Stimulated activated CD4-positive, alpha-beta T cell treated with anti-CD3 and anti-CD28 coated beads, Interleukin-2, amount 100 ng/mL, for 48 hours (primary cell): ENCODE measurements at regions not wholly inside any gene's neighbourhood (a gene's known extent, or its start where the extent isn't known, plus 50 kb on each side); places are given as distances from the start of the nearest gene placed in this dataset.
"Not testable (repeated sequence)": the region's sequence is repeated elsewhere in the genome, so short reads cannot be mapped to it uniquely, and the experiment has no call there.

Experiments
- DNase-seq, 2 donors: peaks; one replicate each; pipeline ENCODE4 v3.0.0-alpha.2; 2020

DNA sequence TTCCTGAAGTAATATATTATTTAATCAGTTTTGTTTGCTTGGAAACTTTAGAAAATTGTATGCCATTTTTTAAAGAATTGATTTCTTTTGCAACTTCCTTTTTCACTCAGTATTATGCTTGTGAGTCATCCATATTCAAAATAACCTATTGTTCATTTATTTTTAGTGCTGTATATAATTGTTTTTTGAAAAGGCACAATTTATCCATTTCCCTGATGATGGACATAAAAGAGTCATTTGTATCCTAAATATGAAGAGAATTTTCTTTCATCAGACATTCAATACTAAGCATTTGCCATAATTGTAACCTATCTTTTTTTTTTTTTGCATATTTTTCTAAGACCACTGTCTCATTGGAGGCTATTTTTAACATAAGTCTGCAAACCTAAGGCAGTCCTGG lies 134.1 kb upstream of the SERPINE2 start:
- no peak for DNase-seq

DNA sequence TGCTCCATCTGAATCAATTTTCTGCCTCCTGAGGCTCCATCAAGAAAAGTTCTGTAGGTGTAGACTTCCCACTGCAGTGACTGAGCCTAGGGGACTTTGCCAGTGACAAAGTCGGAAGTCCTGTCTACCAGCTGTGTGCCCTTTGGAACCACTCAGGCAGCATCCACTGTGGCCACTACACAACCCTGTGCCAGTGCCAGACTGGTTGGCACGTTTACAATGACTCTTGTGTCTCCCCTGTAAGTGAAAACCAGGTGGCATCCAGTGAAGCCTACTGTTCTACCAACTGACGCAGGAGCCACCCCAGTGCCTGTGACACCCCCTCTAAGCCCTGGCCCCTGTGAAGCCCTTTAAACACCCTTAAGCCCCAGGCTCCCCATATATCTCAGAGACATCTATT lies 132.1 kb upstream of the SERPINE2 start:
- DNase-seq: no peak

DNA sequence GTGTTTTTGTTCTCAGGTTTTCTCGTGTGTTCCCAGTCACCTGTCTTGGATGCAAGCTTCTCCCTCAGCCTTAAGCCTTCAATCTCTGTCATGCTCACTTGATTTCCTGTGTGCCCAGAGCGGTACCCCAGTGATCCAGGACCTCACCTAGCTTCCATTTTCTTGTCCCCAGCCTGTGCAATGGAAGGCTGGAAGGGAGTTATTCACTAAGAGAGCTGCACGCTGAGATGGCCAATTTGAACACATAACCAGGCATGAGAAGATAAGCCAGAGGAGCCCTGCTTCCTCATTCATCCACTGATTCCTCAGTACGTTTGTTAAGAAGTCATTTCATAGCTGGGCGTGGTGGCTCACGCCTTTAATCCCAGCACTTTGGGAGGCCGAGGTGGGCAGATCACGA lies 130.8 kb upstream of the SERPINE2 start:
- DNase-seq: no peak

DNA sequence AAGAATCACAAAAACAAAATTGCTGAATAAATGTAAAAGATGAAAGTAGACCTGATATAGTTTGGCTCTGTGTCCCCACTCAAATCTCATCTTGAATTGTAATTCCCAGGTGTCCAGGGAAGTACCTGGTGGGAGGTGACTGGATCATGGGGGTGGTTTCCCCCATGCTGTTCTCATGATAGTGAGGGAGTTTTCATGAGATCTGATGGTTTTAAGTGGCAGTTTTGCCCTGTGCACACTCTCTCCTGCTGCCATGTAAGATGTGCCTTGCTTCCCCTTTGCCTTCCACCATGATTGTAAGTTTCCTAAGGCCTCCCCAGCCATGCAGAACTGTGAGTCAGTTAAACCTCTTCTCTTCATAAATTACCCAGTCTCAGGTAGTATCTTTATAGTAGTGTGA lies 128.7 kb upstream of the SERPINE2 start:
- DNase-seq: not testable (repeated sequence)

DNA sequence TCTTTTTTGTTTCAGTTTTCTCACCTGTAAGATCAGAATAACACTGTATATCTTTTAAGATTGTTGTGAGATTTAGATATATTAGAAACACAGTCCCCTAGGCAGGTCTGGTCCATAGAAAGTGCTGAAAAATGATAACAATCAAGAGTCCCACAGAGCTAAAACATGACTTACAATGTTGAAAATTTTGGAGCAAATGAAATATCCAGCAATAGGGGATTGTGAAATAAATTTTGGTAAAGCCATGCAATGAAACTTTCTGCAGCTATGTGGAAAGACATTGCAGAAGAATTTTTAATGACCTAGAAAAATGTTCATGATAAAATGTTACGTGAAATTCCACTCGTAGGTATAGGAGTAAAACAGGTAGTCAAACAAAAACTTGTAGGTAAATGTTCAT lies 127.6 kb upstream of the SERPINE2 start:
- DNase-seq: no peak

DNA sequence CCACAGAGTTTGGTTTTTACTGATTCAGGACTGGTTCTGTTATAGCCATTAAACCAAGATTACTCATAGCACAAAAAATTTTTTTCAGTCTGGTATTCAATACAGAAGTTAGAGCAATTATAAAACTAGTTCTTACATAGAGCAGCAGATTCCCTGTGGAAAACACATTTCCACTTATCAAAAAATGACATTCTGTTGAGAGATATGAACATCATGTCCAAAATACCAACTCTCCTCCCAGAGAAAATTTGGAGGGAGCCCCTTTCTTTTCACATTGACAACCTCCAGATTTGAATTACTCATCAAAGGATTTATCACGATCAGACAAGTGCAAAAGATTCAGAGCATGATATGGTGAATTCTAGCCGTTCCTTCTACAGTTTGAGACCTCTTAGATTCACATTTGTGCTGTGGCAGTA lies 126.8 kb upstream of the SERPINE2 start:
- DNase-seq: no peak

DNA sequence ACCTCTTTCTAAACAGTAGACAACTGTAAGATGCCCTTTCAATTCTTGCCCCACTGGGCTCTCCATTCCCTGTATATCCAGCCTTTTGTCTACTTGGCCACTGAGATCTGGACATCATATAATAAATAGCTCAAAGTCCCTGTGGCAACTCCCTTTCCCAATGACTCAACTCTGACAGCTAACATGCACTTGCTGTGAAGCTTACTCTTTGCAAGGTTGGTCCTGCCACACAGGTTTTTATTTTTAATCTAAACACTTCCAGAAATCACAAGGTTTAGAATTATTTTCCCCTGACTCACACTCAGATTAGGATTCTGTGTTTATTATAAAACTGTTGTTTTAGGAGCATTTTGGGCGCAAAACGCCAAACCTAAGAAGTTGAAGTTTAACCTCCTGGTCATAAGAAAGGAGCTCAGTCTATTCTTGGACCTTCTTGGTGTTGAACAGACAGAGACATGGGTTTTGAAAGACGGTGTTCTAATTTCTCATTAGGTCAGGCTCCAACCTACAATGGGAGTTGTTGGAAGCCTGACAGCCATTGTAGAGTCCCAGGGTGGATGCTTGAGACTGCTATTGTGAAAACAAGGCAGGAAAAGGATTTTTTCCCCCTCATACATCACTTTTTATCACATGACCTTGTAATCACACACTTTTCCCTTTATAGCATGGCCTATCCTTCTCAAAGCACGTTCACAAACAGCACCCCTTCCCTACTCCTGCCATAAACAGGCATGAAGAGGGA lies 124.7 kb upstream of the SERPINE2 start:
- no peak for DNase-seq

DNA sequence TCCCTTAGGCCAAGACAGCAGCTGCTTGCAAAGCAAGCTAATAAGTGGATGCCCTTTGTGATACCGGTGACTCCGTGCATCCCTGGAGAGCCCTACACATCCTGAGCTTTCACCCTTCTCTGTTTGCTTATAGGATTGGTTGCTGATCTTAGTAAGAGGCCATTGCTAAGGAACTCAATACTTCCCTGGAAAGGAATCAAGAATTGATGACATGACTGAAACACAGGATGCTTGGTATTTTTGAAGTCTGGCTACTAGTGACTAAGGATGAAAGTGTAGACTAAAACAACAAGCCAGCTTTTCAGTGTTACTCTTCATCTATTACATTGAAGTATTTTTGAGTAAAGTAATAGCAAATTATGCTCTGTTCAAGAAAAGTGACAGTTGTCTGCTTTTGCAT lies 123.0 kb upstream of the SERPINE2 start:
- DNase-seq: no peak

DNA sequence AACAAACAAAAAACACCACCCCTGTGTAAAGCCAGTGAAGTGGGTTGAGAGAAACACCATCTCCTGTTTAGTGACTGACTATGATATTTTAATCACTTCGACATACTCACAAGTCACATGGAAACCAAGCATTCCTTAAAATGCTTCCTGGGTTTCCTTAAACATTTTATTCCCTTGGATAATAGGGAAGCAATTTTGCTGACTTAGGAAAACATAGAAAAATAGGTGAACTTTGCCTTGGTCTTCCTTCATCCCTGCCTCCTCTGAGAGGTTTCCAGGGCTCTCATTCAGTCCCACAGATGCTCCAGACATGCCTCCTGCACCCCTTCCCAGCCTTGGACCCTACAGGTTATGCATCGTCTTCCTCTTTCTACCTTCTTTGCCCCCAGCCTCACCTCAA lies 122.6 kb upstream of the SERPINE2 start:
- no peak for DNase-seq

DNA sequence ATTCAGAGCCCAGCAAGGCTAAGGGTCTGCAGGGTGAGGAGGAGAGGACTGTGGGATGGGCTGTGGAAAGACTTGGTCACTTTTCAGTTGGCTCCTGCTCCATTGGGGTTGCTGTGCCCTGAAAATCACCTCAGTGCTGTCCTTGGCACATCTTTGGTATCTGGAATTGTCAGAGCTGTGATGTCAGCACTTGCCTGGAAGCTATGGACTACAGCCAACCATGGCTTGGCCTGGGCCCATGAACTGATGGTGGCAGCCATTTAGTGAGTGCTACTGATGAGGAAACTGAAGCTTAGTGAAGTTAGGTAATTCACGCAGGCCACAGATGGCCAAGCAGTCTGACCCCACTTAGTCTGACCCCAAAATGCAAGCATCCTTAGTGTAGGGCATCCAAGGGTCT lies 121.8 kb upstream of the SERPINE2 start:
- DNase-seq: no peak

DNA sequence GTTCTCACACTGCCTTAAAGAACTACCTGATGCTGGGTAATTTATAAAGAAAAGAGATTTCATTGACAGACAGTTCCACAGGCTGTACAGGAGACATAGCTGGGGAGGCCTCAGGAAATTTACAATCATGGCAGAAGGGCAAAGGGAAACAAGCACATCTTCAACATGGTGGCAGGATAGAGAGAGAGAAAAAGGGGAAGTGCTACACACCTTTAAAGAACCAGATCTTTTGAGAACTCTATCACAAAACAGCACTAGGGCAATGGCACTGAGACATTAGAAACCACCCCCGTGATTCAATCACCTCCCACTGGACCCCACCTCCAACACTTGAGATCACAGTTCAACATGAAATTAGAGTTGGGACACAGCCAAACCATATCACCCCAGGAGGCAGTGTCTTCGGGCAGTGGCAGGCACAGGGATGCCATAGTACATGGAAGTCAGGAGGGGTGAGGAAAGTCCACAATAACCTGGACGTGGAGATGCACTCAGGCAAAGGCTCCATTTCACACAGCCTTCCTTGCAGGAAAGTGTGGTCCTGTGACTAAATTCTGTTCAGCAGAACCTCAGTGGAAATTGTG lies 120.4 kb upstream of the SERPINE2 start:
- DNase-seq: no peak

DNA sequence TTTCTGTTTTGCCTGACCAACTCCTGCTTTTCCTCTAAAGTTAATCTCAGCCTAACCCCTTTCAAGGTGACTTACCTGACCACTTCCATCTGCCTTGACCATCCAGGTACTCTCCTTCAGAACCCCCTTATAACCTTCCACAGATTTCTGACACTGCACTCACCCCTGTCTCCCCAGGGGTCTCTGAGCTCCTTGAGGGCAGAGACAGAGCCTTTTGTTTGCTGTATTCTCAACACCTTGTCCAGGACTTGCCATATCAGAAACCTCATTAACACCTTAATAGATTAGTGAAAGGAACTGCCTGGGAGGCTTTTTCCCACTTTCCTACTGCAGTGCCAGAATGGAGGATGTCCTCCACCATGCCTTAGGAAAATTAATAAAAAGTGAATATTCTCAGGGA lies 119.7 kb upstream of the SERPINE2 start:
- DNase-seq: no peak

DNA sequence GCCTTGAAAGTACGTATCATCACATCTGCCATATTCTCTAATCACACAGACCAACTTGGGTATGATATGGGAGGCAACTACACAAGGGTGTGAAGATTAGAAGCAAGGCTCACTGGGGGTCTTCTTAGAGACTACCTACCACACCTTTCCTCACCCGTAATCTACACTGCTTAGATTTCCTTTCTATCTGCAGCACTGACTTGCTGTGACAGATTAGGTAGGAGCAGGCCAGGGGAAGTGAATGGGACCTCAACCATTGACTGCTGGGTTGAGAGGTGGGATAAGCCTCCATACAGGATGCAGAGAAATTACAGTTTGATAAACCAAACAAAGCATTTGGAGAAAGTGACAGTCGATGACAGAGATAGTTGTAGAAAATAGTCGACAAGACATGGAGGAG lies 119.0 kb upstream of the SERPINE2 start:
- no peak for DNase-seq

DNA sequence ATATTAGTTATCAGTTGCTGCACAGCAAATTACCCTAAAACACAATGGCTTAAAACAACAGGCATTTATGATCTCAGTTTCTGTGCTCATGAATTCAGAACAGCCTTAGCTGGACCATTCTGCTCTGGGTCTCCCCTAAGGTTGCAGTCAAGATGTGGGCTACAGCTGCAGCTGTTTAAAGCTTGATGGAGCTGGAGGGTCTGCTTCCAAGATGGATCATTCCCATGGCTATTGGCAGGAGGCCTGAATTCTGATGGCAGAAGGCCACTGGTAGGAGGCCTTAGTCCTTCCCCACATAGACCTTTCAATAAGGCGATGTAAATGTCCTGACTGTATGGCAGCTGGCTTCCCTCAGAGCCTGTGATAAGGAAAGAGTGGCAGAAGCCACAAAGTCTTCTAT lies 118.6 kb upstream of the SERPINE2 start:
- no peak for DNase-seq

DNA sequence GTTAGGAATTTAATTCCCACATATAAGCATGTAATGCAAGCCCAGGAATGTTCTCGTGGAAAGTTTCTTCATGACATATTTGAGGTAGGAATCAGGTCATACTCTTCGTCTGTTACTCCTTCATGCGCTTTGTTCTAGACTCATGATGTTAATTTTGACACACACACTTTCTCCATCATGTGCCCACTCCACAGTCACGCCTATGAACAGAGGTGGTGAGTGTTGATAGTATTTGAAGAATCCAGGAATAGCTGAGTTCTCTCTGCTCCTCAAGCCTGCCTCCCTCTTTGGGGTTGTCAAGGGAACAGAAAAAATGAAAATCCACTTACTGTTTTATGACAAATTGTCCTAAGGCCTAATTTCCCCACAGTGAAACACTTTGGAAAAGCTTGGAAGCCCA lies 117.3 kb upstream of the SERPINE2 start:
- DNase-seq: no peak

DNA sequence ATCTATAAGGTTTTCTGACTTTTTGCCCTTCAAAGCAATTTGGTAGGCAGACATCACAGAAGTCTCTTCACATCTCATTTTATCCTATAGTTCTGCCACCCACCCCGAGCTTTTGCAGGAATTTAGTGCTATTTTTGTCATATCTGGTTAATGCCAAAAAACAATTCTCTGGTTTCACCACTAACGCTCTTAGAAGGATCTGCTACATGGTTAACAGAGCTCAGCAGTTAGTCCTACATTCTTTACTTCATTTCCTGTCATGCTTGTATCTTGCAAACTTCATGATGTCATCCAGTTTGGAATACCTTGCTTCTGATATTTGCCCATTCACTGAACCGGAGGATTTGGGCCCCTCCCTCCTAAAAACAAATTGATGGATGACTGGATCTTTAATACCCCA lies 116.8 kb upstream of the SERPINE2 start:
- no peak for DNase-seq

DNA sequence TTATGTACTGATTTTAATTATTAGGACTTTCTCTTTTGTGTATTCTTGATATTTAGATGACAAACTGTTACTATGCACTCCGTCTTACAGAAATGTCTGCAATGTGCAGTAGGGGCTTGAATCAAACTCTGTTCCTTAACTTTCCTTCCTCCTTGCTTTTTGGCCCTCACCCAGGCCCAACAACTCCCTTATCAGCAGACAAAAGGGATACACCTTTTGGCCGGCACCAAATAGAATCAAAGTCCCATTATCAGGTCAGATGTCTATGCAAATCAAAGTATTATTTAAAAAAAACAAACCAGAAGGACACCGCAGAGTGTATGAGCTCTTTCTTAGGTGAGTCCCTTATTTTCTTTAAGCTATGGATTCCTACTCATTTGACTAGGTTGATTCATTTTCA lies 116.3 kb upstream of the SERPINE2 start:
- no peak for DNase-seq

DNA sequence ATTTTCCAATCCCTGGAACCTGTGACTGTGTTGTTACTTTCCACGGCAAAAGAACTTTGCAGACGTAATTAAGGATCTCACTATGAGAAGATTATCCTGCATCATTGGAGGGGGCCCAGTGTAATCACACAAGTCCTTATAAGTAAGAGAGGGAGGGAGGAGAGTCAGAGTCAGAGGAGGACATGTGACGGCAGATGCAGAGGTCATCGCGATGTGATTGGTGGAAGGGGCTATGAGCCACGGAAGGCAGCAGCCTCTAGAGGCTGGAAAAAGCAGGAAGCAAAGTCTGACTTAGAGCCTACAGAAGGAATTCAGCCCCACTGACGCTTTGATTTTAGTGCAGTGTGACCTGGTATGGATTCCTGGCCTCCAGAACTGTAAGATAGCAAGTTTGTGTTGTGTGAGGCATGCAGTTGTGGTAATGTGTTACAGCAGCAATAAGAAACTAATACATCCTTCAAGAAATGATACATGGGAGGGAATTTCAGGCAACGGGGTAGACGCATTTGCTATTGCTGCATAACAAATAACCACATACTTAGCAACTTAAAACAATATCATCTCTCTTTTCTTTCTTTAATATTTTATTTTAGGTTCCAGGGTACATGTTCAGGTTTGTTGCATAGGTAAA lies 112.7 kb upstream of the SERPINE2 start:
- no peak for DNase-seq

DNA sequence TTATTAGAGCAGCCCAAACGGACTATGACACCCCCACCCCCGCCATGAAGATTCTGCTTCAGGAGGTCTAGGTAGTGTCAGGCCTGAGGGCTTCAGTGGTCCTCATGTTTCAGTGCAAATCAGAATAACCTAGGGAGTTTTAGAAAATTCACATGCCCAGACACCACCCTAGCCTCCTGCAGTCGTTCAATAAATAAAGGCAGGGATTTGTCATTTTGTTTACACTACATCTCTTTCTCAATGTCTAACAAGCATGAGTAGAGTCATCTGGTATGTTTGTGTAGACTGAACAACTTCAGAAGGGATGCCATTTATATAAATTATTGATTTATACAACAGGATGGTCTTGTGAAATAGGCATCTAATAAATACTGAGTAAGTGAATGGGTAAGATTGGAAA lies 112.1 kb upstream of the SERPINE2 start:
- no peak for DNase-seq

DNA sequence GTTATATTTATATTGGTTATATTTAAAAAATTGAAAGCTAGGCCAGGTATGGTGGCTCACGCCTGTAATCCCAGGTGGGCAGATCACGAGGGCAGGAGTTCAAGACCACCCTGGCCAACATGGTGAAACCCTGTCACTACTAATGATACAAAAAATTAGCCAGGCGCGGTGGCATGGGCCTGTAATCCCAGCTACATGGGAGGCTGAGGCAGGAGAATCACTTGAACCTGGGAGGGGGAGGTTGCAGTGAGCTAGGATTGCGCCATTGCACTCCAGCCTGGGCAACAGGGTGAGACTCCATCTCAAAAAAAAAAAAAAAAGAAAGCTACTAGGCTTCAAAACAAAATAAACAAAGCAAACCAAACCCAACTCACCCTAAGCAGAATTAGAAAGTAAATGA lies 109.0 kb upstream of the SERPINE2 start:
- DNase-seq: not testable (repeated sequence)

DNA sequence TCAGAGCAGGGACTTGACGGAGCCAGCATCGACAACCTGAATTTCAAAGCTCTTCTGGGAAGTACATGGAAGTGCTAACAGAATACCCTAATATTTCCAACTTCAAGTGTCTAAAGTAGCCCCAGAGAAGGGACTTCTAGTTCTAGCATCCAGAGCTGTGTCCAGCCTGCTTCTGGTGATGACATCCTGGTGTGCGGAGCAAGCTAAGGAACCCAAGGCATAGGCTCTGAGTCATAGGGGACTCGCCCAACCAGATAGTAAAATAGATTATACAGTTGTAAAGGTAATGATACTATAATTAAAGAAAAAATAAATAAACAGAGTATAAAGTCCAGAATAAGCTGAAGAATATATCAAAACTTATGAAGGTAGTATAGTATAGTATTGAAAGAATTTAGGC lies 108.1 kb upstream of the SERPINE2 start:
- DNase-seq: no peak

DNA sequence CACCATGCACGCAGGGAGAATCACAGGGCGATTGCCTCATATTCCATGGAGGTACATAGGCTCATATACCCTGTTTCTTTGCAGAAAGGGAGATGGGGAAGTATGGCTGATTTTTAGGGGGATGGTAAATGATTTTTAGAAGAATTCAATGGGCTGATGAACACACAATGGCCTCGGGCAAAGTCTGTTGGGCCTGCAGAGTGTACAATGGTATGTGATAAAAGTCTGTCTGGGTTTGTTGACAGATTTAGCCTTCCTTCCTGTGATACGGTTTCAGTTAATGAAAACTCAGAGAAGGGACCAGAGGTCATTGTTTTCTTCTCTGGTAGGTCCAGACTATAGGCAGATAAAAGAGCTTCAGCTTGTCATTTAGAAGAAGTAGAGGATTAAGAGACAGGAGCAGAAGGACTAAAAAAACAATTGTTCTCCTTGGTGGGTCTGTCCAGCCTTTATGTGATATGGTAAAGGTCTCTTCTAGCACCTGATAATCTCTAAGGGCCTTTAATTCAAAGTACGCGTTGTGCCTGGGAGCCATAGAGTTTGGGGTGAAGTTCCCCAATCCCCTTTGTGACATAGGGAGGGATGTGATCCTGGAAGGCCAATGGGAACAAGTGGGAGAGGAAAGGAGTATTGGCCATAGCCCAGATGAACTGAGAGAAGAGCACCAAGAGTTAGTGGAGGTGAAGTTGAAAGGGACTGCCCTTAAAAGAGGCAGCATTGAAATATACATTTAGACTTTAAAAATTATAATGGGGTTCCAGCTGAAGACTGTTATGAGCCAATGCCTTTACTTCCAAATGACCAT lies 107.5 kb upstream of the SERPINE2 start:
- no peak for DNase-seq

DNA sequence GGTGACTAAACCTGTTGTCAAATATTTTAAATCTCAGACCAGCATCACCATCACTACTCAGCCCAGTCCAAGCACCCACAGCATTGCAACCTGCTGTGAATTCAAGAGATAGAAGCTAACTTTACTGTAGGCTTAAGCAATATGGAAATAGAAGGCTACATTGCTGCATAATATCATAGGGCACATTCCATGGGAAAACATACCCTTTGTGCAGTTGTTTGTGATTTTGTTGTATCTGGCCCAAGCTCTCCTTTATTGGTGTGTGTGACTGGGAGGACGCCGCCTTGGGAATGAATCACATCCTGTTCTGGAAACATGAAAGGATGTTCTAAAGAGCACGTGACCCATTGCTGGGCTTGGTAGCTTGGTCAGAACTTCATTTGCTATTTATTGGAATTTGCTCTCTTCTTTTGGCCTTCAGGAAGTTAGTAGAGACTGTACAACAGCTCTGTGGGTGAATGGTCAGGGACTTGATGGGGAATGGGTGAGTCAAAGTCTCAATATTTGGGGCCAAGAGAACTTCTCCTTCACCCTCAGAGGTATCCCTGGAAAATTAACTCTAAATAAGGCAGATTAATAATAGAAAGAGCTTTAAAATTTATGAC lies 106.8 kb upstream of the SERPINE2 start:
- DNase-seq: no peak
